ENCODE measurements at regions not wholly inside any gene's neighbourhood (a gene's known extent, or its start where the extent isn't known, plus 50 kb on each side); places are given as distances from the start of the nearest gene placed in this dataset.

- Mint-ChIP-seq H3K27ac (no peak overlapping the region), H3K27me3 (ENCODE audit: insufficient read depth) (peaks cover 12% of the 10 kb centered on the region), H3K4me1 (ENCODE audit: low read depth) (peaks cover 7% of the 10 kb centered on the region; the same call in 1 of the 2 replicates), H3K4me3 (no peak overlapping the region), H3K36me3 (ENCODE audit: low read depth) (no peaks in the 10 kb centered on the region), H3K9me3 (no peaks in the 10 kb centered on the region)
- no peak for DNase-seq
- no peak for TF ChIP-seq CTCF (IDR thresholded peaks at IDR 0.05)
These were observed 65.9 kb upstream of the CDKN3 start for GRCh38 chr14:54330876-54331275.

DNA sequence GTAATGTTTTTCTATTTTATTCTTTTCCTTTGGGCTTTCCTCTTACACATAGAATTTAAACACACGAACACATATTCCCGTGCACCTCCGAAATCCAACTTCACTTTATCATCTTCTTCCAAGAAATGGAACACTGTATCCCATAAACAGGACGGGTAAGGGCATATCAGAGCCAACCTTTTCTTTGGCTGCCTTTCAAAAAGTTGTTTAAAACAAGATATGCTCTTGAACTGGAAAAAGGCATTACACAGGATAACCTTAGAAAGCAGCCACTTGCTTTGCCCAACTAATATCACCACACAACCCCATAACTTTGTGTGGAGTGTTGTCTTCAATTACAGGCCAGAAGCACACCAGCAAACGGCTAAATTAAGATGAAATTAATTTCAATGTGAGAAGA lies 65.3 kb upstream of the CDKN3 start:
- H3K27me3 Mint-ChIP-seq (ENCODE audit: insufficient read depth), result peaks cover 7% of the 10 kb centered on the region
- no peak for TF ChIP-seq CTCF (IDR thresholded peaks at IDR 0.05)
- no peaks in the 10 kb centered on the region for H3K9me3 Mint-ChIP-seq
- H3K36me3 Mint-ChIP-seq (ENCODE audit: low read depth), result no peaks in the 10 kb centered on the region
- DNase-seq, result no peak
- H3K4me3 Mint-ChIP-seq, result no peak overlapping the region
- peaks cover 7% of the 10 kb centered on the region; the same call in 1 of the 2 replicates for H3K4me1 Mint-ChIP-seq (ENCODE audit: low read depth)
- no peak overlapping the region for H3K27ac Mint-ChIP-seq

- peaks cover 7% of the 10 kb centered on the region; the same call in 1 of the 2 replicates for H3K4me1 Mint-ChIP-seq (ENCODE audit: low read depth)
- DNase-seq, result no peak
- H3K4me3 Mint-ChIP-seq, result no peak overlapping the region
- no peaks in the 10 kb centered on the region for H3K9me3 Mint-ChIP-seq
- H3K27ac Mint-ChIP-seq, result no peak overlapping the region
- H3K36me3 Mint-ChIP-seq (ENCODE audit: low read depth), result no peaks in the 10 kb centered on the region
- H3K27me3 Mint-ChIP-seq (ENCODE audit: insufficient read depth), result peaks cover 10% of the 10 kb centered on the region
- TF ChIP-seq CTCF (IDR thresholded peaks at IDR 0.05), result no peak
These were observed 64.3 kb upstream of the CDKN3 start for GRCh38 chr14:54332490-54332889.

DNA sequence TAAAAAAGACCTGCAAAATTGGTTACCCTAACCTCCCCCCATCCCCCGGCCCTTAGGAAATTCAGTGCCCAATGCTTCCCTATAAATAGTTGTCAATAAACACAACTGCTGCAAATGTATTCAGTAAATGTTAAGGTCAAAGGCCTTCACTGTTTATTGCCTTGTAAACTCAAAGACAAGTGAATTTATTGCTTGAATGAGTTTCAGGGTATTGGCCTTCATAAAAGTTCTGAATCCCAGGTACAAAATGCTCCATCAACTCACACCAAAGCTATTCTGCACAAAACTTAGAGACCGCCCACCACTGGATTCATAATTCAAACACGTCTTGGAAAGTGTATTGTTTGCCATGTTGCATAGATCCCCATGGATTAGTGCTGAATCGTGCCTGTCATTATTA lies 63.3 kb upstream of the CDKN3 start:
- no peaks in the 10 kb centered on the region for H3K36me3 Mint-ChIP-seq (ENCODE audit: low read depth)
- H3K4me1 Mint-ChIP-seq (ENCODE audit: low read depth), result peaks cover 7% of the 10 kb centered on the region; the same call in 1 of the 2 replicates
- no peaks in the 10 kb centered on the region for H3K9me3 Mint-ChIP-seq
- peaks cover 10% of the 10 kb centered on the region for H3K27me3 Mint-ChIP-seq (ENCODE audit: insufficient read depth)
- no peak overlapping the region for H3K4me3 Mint-ChIP-seq
- no peak overlapping the region for H3K27ac Mint-ChIP-seq
- TF ChIP-seq CTCF (IDR thresholded peaks at IDR 0.05), result no peak
- no peak for DNase-seq

DNA sequence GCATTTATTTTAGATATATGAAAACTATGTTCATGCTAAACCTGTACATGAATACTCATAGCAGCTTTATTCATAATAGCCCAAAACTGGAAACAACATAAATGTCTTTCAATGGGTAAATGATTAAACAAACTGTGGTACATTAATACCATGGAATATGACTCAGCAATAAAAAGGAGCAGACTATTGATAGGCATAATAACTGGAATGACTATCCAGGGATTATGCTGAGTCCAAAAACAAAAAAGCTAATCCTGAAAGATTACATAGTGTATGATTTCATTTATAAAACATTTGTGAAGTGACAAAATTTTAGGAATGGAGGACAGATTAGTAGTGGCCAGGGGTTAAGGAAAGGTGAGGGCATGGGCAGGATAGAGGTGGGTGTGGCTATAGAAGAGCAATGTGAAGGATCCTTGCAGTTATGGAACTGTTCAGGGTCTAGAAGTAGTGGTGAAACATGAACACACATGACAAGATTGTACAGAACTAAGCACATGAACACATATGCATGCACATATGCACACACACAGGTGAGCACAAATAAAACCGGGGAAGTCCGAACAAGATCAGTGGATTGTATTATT lies 61.1 kb upstream of the CDKN3 start:
- no peak overlapping the region for H3K4me3 Mint-ChIP-seq
- no peak overlapping the region for H3K27ac Mint-ChIP-seq
- H3K9me3 Mint-ChIP-seq, result no peaks in the 10 kb centered on the region
- H3K27me3 Mint-ChIP-seq (ENCODE audit: insufficient read depth), result peaks cover 10% of the 10 kb centered on the region
- DNase-seq, result no peak
- TF ChIP-seq CTCF (IDR thresholded peaks at IDR 0.05), result no peak
- H3K4me1 Mint-ChIP-seq (ENCODE audit: low read depth), result no peaks in the 10 kb centered on the region
- no peaks in the 10 kb centered on the region for H3K36me3 Mint-ChIP-seq (ENCODE audit: low read depth)

DNA sequence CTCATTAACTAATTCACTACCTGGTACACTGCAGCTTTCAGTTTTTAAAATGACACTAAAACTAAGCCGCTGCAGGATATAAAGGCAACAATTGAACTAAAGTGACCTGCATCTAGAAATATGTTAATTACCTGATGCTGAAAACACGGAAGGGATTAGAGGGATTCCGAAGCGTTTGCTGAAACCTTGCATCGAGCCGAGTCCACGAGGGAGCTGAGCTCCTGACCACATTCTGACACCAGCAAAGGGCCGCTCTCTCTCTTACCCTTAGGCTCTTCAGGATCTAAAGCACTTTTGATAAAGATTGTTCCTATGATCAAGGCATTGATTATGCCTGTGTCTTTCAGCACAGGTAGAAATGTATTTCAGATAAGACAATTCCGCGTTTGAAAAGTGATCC lies 59.5 kb upstream of the CDKN3 start:
- no peaks in the 10 kb centered on the region for H3K4me1 Mint-ChIP-seq (ENCODE audit: low read depth)
- no peak for TF ChIP-seq CTCF (IDR thresholded peaks at IDR 0.05)
- H3K9me3 Mint-ChIP-seq, result no peaks in the 10 kb centered on the region
- H3K4me3 Mint-ChIP-seq, result no peak overlapping the region
- DNase-seq, result no peak
- no peaks in the 10 kb centered on the region for H3K36me3 Mint-ChIP-seq (ENCODE audit: low read depth)
- no peak overlapping the region for H3K27ac Mint-ChIP-seq
- peaks cover 10% of the 10 kb centered on the region for H3K27me3 Mint-ChIP-seq (ENCODE audit: insufficient read depth)
